ENCODE measurements at regions not wholly inside any gene's neighbourhood (a gene's known extent, or its start where the extent isn't known, plus 50 kb on each side); places are given as distances from the start of the nearest gene placed in this dataset.

DNA sequence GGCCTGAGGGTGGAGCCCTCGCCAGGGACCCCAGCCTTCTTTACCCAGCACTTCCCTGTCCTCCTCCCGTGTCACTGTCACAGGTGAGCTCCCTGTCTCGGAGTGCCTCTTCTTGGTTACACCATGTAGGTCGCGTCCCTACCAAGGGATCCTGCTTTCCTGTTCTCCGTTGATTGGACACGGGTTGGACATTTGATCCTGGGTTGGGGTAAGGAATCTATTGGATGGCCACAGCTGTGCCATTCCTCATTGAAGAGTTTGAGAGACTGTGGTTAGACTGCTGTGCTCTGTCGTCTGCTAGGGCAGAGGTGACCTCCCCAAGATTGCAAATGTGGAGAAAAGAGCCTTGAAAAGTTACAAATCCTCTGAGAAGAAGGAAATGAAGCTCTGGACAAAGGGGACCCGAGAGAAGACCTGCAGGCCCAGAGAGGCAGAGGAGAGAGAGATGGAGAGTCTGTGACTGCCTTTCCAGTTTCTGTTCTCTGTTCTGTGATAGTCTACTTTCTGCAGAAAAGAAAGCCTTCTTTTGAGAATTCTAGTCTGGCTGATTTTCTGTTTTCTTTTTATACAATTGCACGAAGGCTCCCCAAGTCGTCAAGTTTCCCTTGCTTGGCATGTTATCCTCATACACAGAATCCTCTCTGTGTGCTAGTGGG is 325.7 kb upstream of the RGMA start:
- TF ChIP-seq EZH2phosphoT487 (IDR thresholded peaks at IDR 0.05; ENCODE audit: borderline replicate concordance, low read depth) (no peak), RFX5 (IDR thresholded peaks at IDR 0.05; ENCODE audit: low read length) (no peak), GATA2 (CRISPR knock-in tag; IDR thresholded peaks at IDR 0.05) (no peak), GABPA (IDR thresholded peaks at IDR 0.05; ENCODE audit: low read depth) (no peak), FOXJ3 (CRISPR knock-in tag; IDR thresholded peaks at IDR 0.05) (no peak), POLR2AphosphoS5 (IDR thresholded peaks at IDR 0.05; ENCODE audit: low read depth, low read length) (no peak), RAD21 (IDR thresholded peaks at IDR 0.05; ENCODE audit: low read length) (no peak), TAF1 (IDR thresholded peaks at IDR 0.05; ENCODE audit: borderline replicate concordance, low read depth, low read length) (no peak)
- TF ChIP-seq, protein P1, sequence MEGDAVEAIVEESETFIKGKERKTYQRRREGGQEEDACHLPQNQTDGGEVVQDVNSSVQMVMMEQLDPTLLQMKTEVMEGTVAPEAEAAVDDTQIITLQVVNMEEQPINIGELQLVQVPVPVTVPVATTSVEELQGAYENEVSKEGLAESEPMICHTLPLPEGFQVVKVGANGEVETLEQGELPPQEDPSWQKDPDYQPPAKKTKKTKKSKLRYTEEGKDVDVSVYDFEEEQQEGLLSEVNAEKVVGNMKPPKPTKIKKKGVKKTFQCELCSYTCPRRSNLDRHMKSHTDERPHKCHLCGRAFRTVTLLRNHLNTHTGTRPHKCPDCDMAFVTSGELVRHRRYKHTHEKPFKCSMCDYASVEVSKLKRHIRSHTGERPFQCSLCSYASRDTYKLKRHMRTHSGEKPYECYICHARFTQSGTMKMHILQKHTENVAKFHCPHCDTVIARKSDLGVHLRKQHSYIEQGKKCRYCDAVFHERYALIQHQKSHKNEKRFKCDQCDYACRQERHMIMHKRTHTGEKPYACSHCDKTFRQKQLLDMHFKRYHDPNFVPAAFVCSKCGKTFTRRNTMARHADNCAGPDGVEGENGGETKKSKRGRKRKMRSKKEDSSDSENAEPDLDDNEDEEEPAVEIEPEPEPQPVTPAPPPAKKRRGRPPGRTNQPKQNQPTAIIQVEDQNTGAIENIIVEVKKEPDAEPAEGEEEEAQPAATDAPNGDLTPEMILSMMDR (IDR thresholded peaks at IDR 0.05) = no peak

Measured in SK-N-SH (cell line).